GM10266 (cell line): ENCODE measurements at regions not wholly inside any gene's neighbourhood (a gene's known extent, or its start where the extent isn't known, plus 50 kb on each side); places are given as distances from the start of the nearest gene placed in this dataset.

ENCODE experiments used
- DNase-seq: peaks from one replicate; pipeline ENCODE4 v3.0.0; 2012; ENCODE audit errors: extremely low spot score
- CTCF ChIP-seq: IDR thresholded peaks from 2 replicates; pipeline ENCODE4 v1.5.1; 2012; ENCODE audit warnings: mild to moderate bottlenecking, low read depth; ENCODE audit not compliant: control insufficient read depth, insufficient read depth; ENCODE audit errors: missing control alignments

- TF ChIP-seq CTCF = no peak
- DNase-seq = no peak
These were observed 652.8 kb upstream of the SOX11 start for GRCh38 chr2:5039241-5039975.

DNA sequence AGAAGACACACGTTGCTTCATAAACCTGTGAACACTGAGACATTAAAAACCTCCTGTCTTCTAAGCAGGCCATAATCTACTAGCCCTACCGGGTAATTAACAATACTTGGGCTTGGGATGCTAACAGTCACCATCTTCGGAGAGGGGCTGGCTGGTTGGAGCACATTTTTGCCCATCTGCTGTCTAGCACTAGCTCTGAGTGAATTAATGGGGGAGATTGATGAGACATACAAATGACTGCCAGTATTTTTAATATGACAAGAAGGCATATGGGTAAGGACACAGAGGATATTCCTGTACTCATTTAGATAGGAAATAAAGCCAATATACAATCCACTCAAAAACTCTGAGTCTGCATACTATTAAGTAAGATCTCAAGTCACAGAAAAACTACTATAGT, 651.6 kb upstream of the SOX11 start:
- no peak for TF ChIP-seq CTCF
- DNase-seq = no peak

DNA sequence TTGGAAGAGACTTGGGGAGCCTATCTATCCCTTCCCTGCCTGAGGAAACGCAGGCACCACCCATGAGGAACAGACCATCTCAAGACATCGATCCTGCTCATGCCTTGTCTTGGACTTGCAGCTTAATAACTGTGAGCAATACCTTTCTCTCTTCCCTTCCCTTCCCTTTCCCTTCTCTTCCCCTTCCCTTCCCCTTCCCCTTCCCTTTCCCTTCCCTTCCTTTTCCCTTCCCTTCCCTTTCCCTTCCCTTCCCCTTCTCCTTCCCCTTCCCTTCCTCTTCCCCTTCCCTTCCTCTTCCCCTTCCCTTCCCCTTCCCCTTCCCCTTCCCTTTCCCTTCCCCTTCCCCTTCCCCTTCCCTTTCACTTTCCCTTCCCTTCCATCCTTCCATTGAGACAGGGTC, 650.7 kb upstream of the SOX11 start:
- no peak for TF ChIP-seq CTCF

GRCh38 chr2:5042666-5043440, 649.3 kb upstream of the SOX11 start:
- TF ChIP-seq CTCF = no peak
- no peak for DNase-seq

More for the DNA sequence above, 650.7 kb upstream of the SOX11 start:
- no peak for DNase-seq

GRCh38 chr2:5051300-5051699, 640.9 kb upstream of the SOX11 start:
- no peak for TF ChIP-seq CTCF

GRCh38 chr2:5052905-5053304, 639.3 kb upstream of the SOX11 start:
- no peak for DNase-seq

More at GRCh38 chr2:5051300-5051699, 640.9 kb upstream of the SOX11 start:
- no peak for DNase-seq

More at GRCh38 chr2:5052905-5053304, 639.3 kb upstream of the SOX11 start:
- TF ChIP-seq CTCF = no peak
